HG02943 (cell line): ENCODE measurements at regions not wholly inside any gene's neighbourhood (a gene's known extent, or its start where the extent isn't known, plus 50 kb on each side); places are given as distances from the start of the nearest gene placed in this dataset.

Source experiments
- ATAC-seq: cut with Tn5 transposase; IDR thresholded peaks from one replicate; pipeline ENCODE4 v1.9.1; 2021; ENCODE audit warnings: mild to moderate bottlenecking, low read depth, moderate library complexity; ENCODE audit not compliant: unreplicated experiment

GRCh38 chr15:62805502-62805901 is 237.0 kb upstream of the TPM1 start:
- no peak for ATAC-seq

GRCh38 chr15:62807539-62808130 is 234.9 kb upstream of the TPM1 start:
- ATAC-seq = no peak

GRCh38 chr15:62809115-62809967 is 233.2 kb upstream of the TPM1 start:
- no peak for ATAC-seq

GRCh38 chr15:62809968-62810260 is 232.6 kb upstream of the TPM1 start:
- no peak for ATAC-seq

- ATAC-seq = no peak
Observed at GRCh38 chr15:62812515-62812835, 230.1 kb upstream of the TPM1 start.

- ATAC-seq = no peak
Observed at GRCh38 chr15:62816342-62817069, 226.0 kb upstream of the TPM1 start.

- ATAC-seq = no peak
Observed at GRCh38 chr15:62818691-62819090, 223.9 kb upstream of the TPM1 start.

- no peak for ATAC-seq
Observed at GRCh38 chr15:62821384-62822131, 221.0 kb upstream of the TPM1 start.

- ATAC-seq = no peak
Observed at GRCh38 chr15:62822228-62822627, 220.3 kb upstream of the TPM1 start.

- no peak for ATAC-seq
Observed at GRCh38 chr15:62823561-62823960, 219.0 kb upstream of the TPM1 start.

- no peak for ATAC-seq
Observed at GRCh38 chr15:62824111-62825015, 218.2 kb upstream of the TPM1 start.

GRCh38 chr15:62825191-62825590 is 217.4 kb upstream of the TPM1 start:
- ATAC-seq = no peak

GRCh38 chr15:62826561-62826960 is 216.0 kb upstream of the TPM1 start:
- ATAC-seq = no peak

- no peak for ATAC-seq
Observed at GRCh38 chr15:62828364-62828763, 214.2 kb upstream of the TPM1 start.

- no peak for ATAC-seq
Observed at GRCh38 chr15:62832231-62832630, 210.3 kb upstream of the TPM1 start.

GRCh38 chr15:62833646-62834045 is 208.9 kb upstream of the TPM1 start:
- no peak for ATAC-seq

- no peak for ATAC-seq
Observed at GRCh38 chr15:62834686-62835329, 207.7 kb upstream of the TPM1 start.

GRCh38 chr15:62835351-62835750 is 207.2 kb upstream of the TPM1 start:
- no peak for ATAC-seq

- no peak for ATAC-seq
Observed at GRCh38 chr15:62835762-62836161, 206.8 kb upstream of the TPM1 start.
